ENCODE measurements at regions not wholly inside any gene's neighbourhood (a gene's known extent, or its start where the extent isn't known, plus 50 kb on each side); places are given as distances from the start of the nearest gene placed in this dataset.

DNA sequence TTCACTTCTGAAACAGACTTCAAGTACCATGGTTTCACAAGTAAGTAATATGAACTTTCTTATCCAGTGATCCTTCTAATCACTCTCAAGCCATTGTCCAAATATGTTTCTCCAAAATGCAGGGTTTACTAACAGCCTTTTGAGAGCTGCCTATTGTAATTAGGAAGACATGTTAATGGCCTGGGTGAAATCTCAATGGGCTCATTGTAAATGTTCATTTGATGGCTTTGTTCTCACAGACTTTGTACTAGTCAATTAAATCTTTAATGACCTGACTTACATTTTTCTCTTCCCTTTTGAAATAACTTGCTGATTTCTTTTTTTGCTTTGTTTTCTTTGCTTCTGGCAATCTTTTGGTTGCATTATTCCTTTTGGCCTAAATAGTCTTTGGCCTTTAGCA is 444.8 kb downstream of the LIG4 start:
- Histone ChIP-seq H3K9me3 (ENCODE audit: control insufficient read depth, low read length) (no peaks in the 10 kb centered on the region), H2AK5ac (ENCODE audit: low read length, severe bottlenecking) (no peak overlapping the region), H3K18ac (ENCODE audit: low read depth in 1 of 2, low read length in 2 of 2) (no peak overlapping the region), H2BK120ac (ENCODE audit: low read depth, low read length) (no peak overlapping the region), H2BK15ac (ENCODE audit: low read depth, poor library complexity, severe bottlenecking) (no peak overlapping the region), H2BK12ac (ENCODE audit: low read length in 2 of 2) (no peak overlapping the region), H3K4me3 (ENCODE audit: insufficient read depth in 1 of 2, low read depth in 1 of 2, low read length in 2 of 2) (no peak overlapping the region), H3K9ac (ENCODE audit: low read length) (no peak overlapping the region), H3K36me3 (ENCODE audit: control insufficient read depth in 1 of 2, insufficient read depth in 2 of 2, low read depth in 1 of 2, low read length in 2 of 2) (no peaks in the 10 kb centered on the region), H4K91ac (ENCODE audit: low read length) (no peak overlapping the region), H3K27me3 (ENCODE audit: control insufficient read depth in 1 of 2, insufficient read depth in 1 of 2, low read length in 2 of 2) (no peaks in the 10 kb centered on the region), H3K79me1 (replicated peaks; ENCODE audit: low read length, poor library complexity, severe bottlenecking) (peaks cover 7% of the 10 kb centered on the region), H3K4ac (ENCODE audit: low read depth in 1 of 2, low read length in 2 of 2) (no peak overlapping the region), H4K8ac (ENCODE audit: low read length) (no peak overlapping the region), H3K23ac (ENCODE audit: low read length in 2 of 2) (no peak overlapping the region), H2AFZ (ENCODE audit: low read depth, low read length) (no peak overlapping the region), H3K4me1 (ENCODE audit: control insufficient read depth, insufficient read depth, low read depth, low read length) (no peaks in the 10 kb centered on the region), H3K14ac (ENCODE audit: low read length in 2 of 2) (no peak overlapping the region), H3K27ac (ENCODE audit: low read length, poor library complexity, severe bottlenecking) (no peak overlapping the region), H2BK5ac (ENCODE audit: low read depth, low read length, poor library complexity, severe bottlenecking) (no peak overlapping the region), H3K4me2 (ENCODE audit: low read length, poor library complexity, severe bottlenecking) (no peak overlapping the region)
- no peak for DNase-seq

DNA sequence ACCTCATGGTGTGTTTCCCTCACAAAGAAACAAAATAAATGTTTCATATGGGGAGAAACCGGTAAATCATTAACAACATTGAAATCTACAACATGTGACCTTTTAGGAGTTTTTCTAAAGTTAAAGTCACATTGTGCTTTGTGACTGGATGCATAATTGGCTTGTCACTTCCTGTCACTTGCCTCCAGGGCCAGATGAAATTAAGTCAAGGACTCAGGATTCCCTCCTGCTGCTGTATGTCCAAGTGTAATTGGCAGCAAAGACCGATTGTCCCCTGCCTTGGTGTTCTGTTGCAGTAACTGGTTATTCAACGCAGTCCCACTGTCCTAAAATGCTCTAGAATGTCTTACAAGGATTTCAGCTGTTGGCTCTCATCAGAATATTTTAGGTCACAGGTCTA is 448.2 kb downstream of the LIG4 start:
- DNase-seq: peak; percentile 18
- Histone ChIP-seq H2BK120ac (ENCODE audit: low read depth, low read length) (no peak overlapping the region), H3K14ac (ENCODE audit: low read length in 2 of 2) (no peak overlapping the region), H3K4ac (ENCODE audit: low read depth in 1 of 2, low read length in 2 of 2) (no peak overlapping the region), H3K79me1 (replicated peaks; ENCODE audit: low read length, poor library complexity, severe bottlenecking) (peaks cover 4% of the 10 kb centered on the region), H3K36me3 (ENCODE audit: control insufficient read depth in 1 of 2, insufficient read depth in 2 of 2, low read depth in 1 of 2, low read length in 2 of 2) (no peaks in the 10 kb centered on the region), H2BK5ac (ENCODE audit: low read depth, low read length, poor library complexity, severe bottlenecking) (no peak overlapping the region), H3K4me3 (ENCODE audit: insufficient read depth in 1 of 2, low read depth in 1 of 2, low read length in 2 of 2) (no peak overlapping the region), H2AK5ac (ENCODE audit: low read length, severe bottlenecking) (no peak overlapping the region), H4K91ac (ENCODE audit: low read length) (no peak overlapping the region), H3K4me2 (ENCODE audit: low read length, poor library complexity, severe bottlenecking) (no peak overlapping the region), H3K23ac (ENCODE audit: low read length in 2 of 2) (no peak overlapping the region), H2BK12ac (ENCODE audit: low read length in 2 of 2) (no peak overlapping the region), H3K4me1 (ENCODE audit: control insufficient read depth, insufficient read depth, low read depth, low read length) (no peaks in the 10 kb centered on the region), H3K27ac (ENCODE audit: low read length, poor library complexity, severe bottlenecking) (peak overlapping the region; percentile 16), H2BK15ac (ENCODE audit: low read depth, poor library complexity, severe bottlenecking) (no peak overlapping the region), H4K8ac (ENCODE audit: low read length) (no peak overlapping the region), H3K9ac (ENCODE audit: low read length) (no peak overlapping the region), H2AFZ (ENCODE audit: low read depth, low read length) (no peak overlapping the region), H3K18ac (ENCODE audit: low read depth in 1 of 2, low read length in 2 of 2) (no peak overlapping the region), H3K9me3 (ENCODE audit: control insufficient read depth, low read length) (peaks cover 3% of the 10 kb centered on the region), H3K27me3 (ENCODE audit: control insufficient read depth in 1 of 2, insufficient read depth in 1 of 2, low read length in 2 of 2) (no peaks in the 10 kb centered on the region)
- 87% methylated on average over 2 of the region's 3 CpGs for WGBS

DNA sequence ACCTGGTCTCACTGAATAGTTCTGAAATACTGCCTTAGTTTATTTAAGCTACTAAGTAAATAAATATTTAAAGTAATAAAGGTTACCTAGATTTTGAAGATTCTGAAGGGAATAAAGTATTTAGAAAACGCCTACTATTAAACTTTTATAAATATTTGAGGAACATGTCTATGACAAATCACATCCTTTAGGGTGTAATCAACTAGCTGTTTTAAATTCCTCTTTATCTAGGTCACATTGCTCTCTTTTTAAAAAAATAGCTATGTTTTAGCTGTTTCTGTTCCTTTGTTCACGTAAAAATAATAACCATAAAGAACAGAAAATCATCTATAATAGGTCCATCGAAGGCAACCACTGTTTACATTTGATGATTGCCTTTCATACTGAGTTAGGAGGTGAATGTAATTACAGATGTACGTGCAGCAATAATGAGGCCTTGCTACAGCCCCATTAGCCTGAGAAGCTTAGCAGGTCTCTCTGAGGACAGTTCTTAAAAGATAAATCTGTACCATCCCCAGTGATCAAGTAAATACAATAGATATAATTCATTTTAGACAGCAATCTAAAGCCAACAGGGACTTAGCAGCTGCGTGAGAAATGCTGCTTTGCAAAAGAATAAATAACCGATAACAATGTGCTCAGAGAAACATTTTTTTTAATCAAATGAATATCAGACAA is 449.5 kb downstream of the LIG4 start:
- H2BK5ac ChIP-seq (ENCODE audit: low read depth, low read length, poor library complexity, severe bottlenecking): no peak overlapping the region
- H4K91ac ChIP-seq (ENCODE audit: low read length): no peak overlapping the region
- H3K4me2 ChIP-seq (ENCODE audit: low read length, poor library complexity, severe bottlenecking): no peak overlapping the region
- no peak overlapping the region for H2AFZ ChIP-seq (ENCODE audit: low read depth, low read length)
- no peak overlapping the region for H3K4me3 ChIP-seq (ENCODE audit: insufficient read depth in 1 of 2, low read depth in 1 of 2, low read length in 2 of 2)
- no peak overlapping the region for H2AK5ac ChIP-seq (ENCODE audit: low read length, severe bottlenecking)
- H4K8ac ChIP-seq (ENCODE audit: low read length): no peak overlapping the region
- H2BK120ac ChIP-seq (ENCODE audit: low read depth, low read length): no peak overlapping the region
- H3K18ac ChIP-seq (ENCODE audit: low read depth in 1 of 2, low read length in 2 of 2): no peak overlapping the region
- no peak overlapping the region for H3K4ac ChIP-seq (ENCODE audit: low read depth in 1 of 2, low read length in 2 of 2)
- no peak overlapping the region for H3K9ac ChIP-seq (ENCODE audit: low read length)
- no peak overlapping the region for H2BK12ac ChIP-seq (ENCODE audit: low read length in 2 of 2)
- no peaks in the 10 kb centered on the region for H3K4me1 ChIP-seq (ENCODE audit: control insufficient read depth, insufficient read depth, low read depth, low read length)
- no peak overlapping the region for H2BK15ac ChIP-seq (ENCODE audit: low read depth, poor library complexity, severe bottlenecking)
- WGBS: 60% methylated on average over 3 of the region's 6 CpGs
- peak; percentile 23 for DNase-seq
- peak overlapping the region; percentile 33 for H3K27ac ChIP-seq (ENCODE audit: low read length, poor library complexity, severe bottlenecking)
- no peaks in the 10 kb centered on the region for H3K36me3 ChIP-seq (ENCODE audit: control insufficient read depth in 1 of 2, insufficient read depth in 2 of 2, low read depth in 1 of 2, low read length in 2 of 2)
- H3K14ac ChIP-seq (ENCODE audit: low read length in 2 of 2): no peak overlapping the region
- no peaks in the 10 kb centered on the region for H3K27me3 ChIP-seq (ENCODE audit: control insufficient read depth in 1 of 2, insufficient read depth in 1 of 2, low read length in 2 of 2)
- H3K79me1 ChIP-seq (replicated peaks; ENCODE audit: low read length, poor library complexity, severe bottlenecking): no peaks in the 10 kb centered on the region
- H3K9me3 ChIP-seq (ENCODE audit: control insufficient read depth, low read length): peaks cover 3% of the 10 kb centered on the region
- no peak overlapping the region for H3K23ac ChIP-seq (ENCODE audit: low read length in 2 of 2)

DNA sequence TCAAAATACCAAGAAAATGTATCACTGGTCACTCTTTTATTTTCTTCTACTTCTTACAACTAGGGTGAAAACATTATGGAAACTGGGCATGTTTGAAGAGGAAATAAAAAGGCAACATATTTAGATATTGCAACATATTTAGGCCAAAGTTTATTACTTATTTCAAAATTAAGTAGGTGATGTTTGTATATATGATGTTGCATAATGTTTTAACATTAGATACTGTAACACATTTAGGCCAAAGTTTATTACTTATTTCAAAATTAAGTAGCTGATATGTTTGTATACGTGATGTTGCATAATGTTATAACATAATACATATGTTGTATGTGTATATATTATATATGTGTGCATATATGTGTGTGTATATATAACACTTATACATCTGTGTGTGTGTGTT is 451.3 kb downstream of the LIG4 start:
- H2AK5ac ChIP-seq (ENCODE audit: low read length, severe bottlenecking): no peak overlapping the region
- no peak for DNase-seq
- no peak overlapping the region for H2AFZ ChIP-seq (ENCODE audit: low read depth, low read length)
- no peak overlapping the region for H2BK120ac ChIP-seq (ENCODE audit: low read depth, low read length)
- no peak overlapping the region for H3K4me3 ChIP-seq (ENCODE audit: insufficient read depth in 1 of 2, low read depth in 1 of 2, low read length in 2 of 2)
- no peak overlapping the region for H2BK12ac ChIP-seq (ENCODE audit: low read length in 2 of 2)
- H3K14ac ChIP-seq (ENCODE audit: low read length in 2 of 2): no peak overlapping the region
- H3K4me1 ChIP-seq (ENCODE audit: control insufficient read depth, insufficient read depth, low read depth, low read length): no peaks in the 10 kb centered on the region
- H3K36me3 ChIP-seq (ENCODE audit: control insufficient read depth in 1 of 2, insufficient read depth in 2 of 2, low read depth in 1 of 2, low read length in 2 of 2): no peaks in the 10 kb centered on the region
- no peak overlapping the region for H3K18ac ChIP-seq (ENCODE audit: low read depth in 1 of 2, low read length in 2 of 2)
- no peak overlapping the region for H3K27ac ChIP-seq (ENCODE audit: low read length, poor library complexity, severe bottlenecking)
- WGBS: no CpG with 5 or more reads among the region's 1 CpG
- H3K9me3 ChIP-seq (ENCODE audit: control insufficient read depth, low read length): peaks cover 9% of the 10 kb centered on the region
- H3K4me2 ChIP-seq (ENCODE audit: low read length, poor library complexity, severe bottlenecking): no peak overlapping the region
- H2BK5ac ChIP-seq (ENCODE audit: low read depth, low read length, poor library complexity, severe bottlenecking): no peak overlapping the region
- H3K27me3 ChIP-seq (ENCODE audit: control insufficient read depth in 1 of 2, insufficient read depth in 1 of 2, low read length in 2 of 2): no peaks in the 10 kb centered on the region
- no peak overlapping the region for H3K9ac ChIP-seq (ENCODE audit: low read length)
- H4K91ac ChIP-seq (ENCODE audit: low read length): no peak overlapping the region
- no peak overlapping the region for H3K23ac ChIP-seq (ENCODE audit: low read length in 2 of 2)
- H4K8ac ChIP-seq (ENCODE audit: low read length): no peak overlapping the region
- H3K79me1 ChIP-seq (replicated peaks; ENCODE audit: low read length, poor library complexity, severe bottlenecking): peaks cover 3% of the 10 kb centered on the region
- no peak overlapping the region for H3K4ac ChIP-seq (ENCODE audit: low read depth in 1 of 2, low read length in 2 of 2)
- no peak overlapping the region for H2BK15ac ChIP-seq (ENCODE audit: low read depth, poor library complexity, severe bottlenecking)

Data from mesenchymal stem cell (in vitro differentiated cells and primary cell).